Motor neuron (in vitro differentiated cells): ENCODE measurements at regions not wholly inside any gene's neighbourhood (a gene's known extent, or its start where the extent isn't known, plus 50 kb on each side); places are given as distances from the start of the nearest gene placed in this dataset.
A peak's percentile ranks its signal among the peaks of the same experiment; 100 is the strongest.

ENCODE experiments used
- ATAC-seq, 8 experiments: fragments of 200-7000 bp; cut with Tn5 transposase; replicated peaks in 6 of 8; 2 replicates each; pipeline ENCODE4 v1.8.0; 2021; ENCODE audit warnings: mild to moderate bottlenecking in 8 of 8, moderate library complexity in 8 of 8
- H3K27ac ChIP-seq, 2 donors: fragments of 250-450 bp; sonication (Bioruptor Pico); 2 replicates each; pipeline ENCODE4 v1.9.0; 2021; ENCODE audit warnings: antibody characterized with exemption in 2 of 2, mild to moderate bottlenecking in 2 of 2, moderate library complexity in 1 of 2
- H3K4me1 ChIP-seq, 2 donors: fragments of 250-450 bp; sonication (Bioruptor Pico); replicated peaks in 1 of 2; 2 replicates each; pipeline ENCODE4 v1.6.1; 2021; ENCODE audit warnings: antibody characterized with exemption in 2 of 2, mild to moderate bottlenecking in 2 of 2, moderate library complexity in 1 of 2
- H3K4me3 ChIP-seq, 5 donors: fragments of 250-450 bp; sonication (Bioruptor Pico); 2 replicates each; pipeline ENCODE4 v1.9.0; 2021; ENCODE audit warnings: antibody characterized with exemption in 5 of 5, mild to moderate bottlenecking in 5 of 5, moderate library complexity in 4 of 5
- WGBS, 10 experiments: fragments of 450-650 bp; shearing (Covaris generic); methylation state at CpG; one replicate each; pipeline ENCODE4 v1.0.0; 2022; 5-methylcytosine and 5-hydroxymethylcytosine counted together
- in situ Hi-C, 9 experiments: fragments of 400-800 bp; cut with MboI; loops; one replicate each; pipeline ENCODE4 v1.15.0; 2021; ENCODE audit warnings: low sequenced_read_pairs in 9 of 9, low pct_unique_long_range_greater_than_20kb in 2 of 9; ENCODE audit not compliant: unreplicated experiment in 9 of 9

- peak in 7 of 8 experiments; percentile 53 to 70 (median 69) for ATAC-seq
- no peak overlapping the region for H3K27ac ChIP-seq
- H3K4me3 ChIP-seq = no peak overlapping the region
- 10 to 80% (median 58%) methylated on average over 2 to 9 of the region's 9 CpGs; no CpG with 5 or more reads in 1 of the 10 experiments for WGBS, 10 experiments
- peaks cover 14 to 24% of the 10 kb centered on the region in 2 donors for H3K4me1 ChIP-seq
- in situ Hi-C loops = no loop called here
Measured at GRCh38 chr9:82558855-82559630, 503.9 kb downstream of the RASEF start.

GRCh38 chr9:82560036-82560435, 502.9 kb downstream of the RASEF start:
- 56 to 100% (median 100%) methylated on average over 1 of the region's 1 CpG; no CpG with 5 or more reads in 4 of the 10 experiments for WGBS, 10 experiments
- Histone ChIP-seq H3K27ac (no peak overlapping the region), H3K4me3 (no peak overlapping the region), H3K4me1 (peaks cover 15 to 26% of the 10 kb centered on the region in 2 donors)
- ATAC-seq = no peak
- in situ Hi-C loops = no loop called here

GRCh38 chr9:82560457-82560904, 502.5 kb downstream of the RASEF start:
- peaks cover 19 to 30% of the 10 kb centered on the region in 2 donors for H3K4me1 ChIP-seq
- H3K4me3 ChIP-seq = no peak overlapping the region
- in situ Hi-C loops = no loop called here
- no peak overlapping the region for H3K27ac ChIP-seq
- peak in 1 of 8 experiments; percentile 47 for ATAC-seq
- 41 to 100% (median 100%) methylated on average over 1 to 7 of the region's 9 CpGs; no CpG with 5 or more reads in 3 of the 10 experiments for WGBS, 10 experiments

GRCh38 chr9:82563094-82563493, 499.8 kb downstream of the RASEF start:
- no peak overlapping the region for H3K27ac ChIP-seq
- H3K4me3 ChIP-seq = no peak overlapping the region
- peaks cover 21 to 45% of the 10 kb centered on the region in 2 donors for H3K4me1 ChIP-seq
- in situ Hi-C loops = no loop called here
- WGBS, 10 experiments = 0 to 100% (median 67%) methylated on average over 1 to 2 of the region's 2 CpGs; no CpG with 5 or more reads in 3 of the 10 experiments
- ATAC-seq = no peak

- ATAC-seq = no peak
- Histone ChIP-seq H3K4me1 (peaks cover 21 to 46% of the 10 kb centered on the region in 2 donors), H3K27ac (no peak overlapping the region), H3K4me3 (no peak overlapping the region)
- WGBS, 10 experiments = 0 to 100% (median 77%) methylated on average over 1 to 2 of the region's 2 CpGs
- in situ Hi-C loops = no loop called here
Measured at GRCh38 chr9:82563841-82564240, 499.1 kb downstream of the RASEF start.

- peaks cover 7 to 34% of the 10 kb centered on the region in 2 donors for H3K4me1 ChIP-seq
- H3K4me3 ChIP-seq = no peak overlapping the region
- in situ Hi-C loops = no loop called here
- no peak overlapping the region for H3K27ac ChIP-seq
- ATAC-seq = peak in 5 of 8 experiments; percentile 69 to 92 (median 90)
- WGBS, 10 experiments = 3 to 86% (median 39%) methylated on average over 1 to 6 of the region's 6 CpGs; no CpG with 5 or more reads in 1 of the 10 experiments
Measured at GRCh38 chr9:82565188-82565969, 497.6 kb downstream of the RASEF start.

GRCh38 chr9:82567953-82568352, 495.0 kb downstream of the RASEF start:
- Histone ChIP-seq H3K27ac (no peak overlapping the region), H3K4me1 (peaks cover 7 to 27% of the 10 kb centered on the region in 2 donors), H3K4me3 (no peak overlapping the region)
- WGBS, 10 experiments = 51 to 100% (median 74%) methylated on average over 1 to 3 of the region's 3 CpGs; no CpG with 5 or more reads in 1 of the 10 experiments
- ATAC-seq = peak in 5 of 8 experiments; percentile 13 to 73 (median 59)
- in situ Hi-C loops = no loop called here

GRCh38 chr9:82570226-82570625, 492.7 kb downstream of the RASEF start:
- peaks cover 4 to 22% of the 10 kb centered on the region in 2 donors for H3K4me1 ChIP-seq
- no peak for ATAC-seq
- no peak overlapping the region for H3K4me3 ChIP-seq
- no peak overlapping the region for H3K27ac ChIP-seq
- in situ Hi-C loops = no loop called here

GRCh38 chr9:82571540-82571939, 491.4 kb downstream of the RASEF start:
- in situ Hi-C loops = no loop called here
- no peak for ATAC-seq
- Histone ChIP-seq H3K4me1 (peaks cover 0 to 10% of the 10 kb centered on the region in 2 donors), H3K4me3 (no peak overlapping the region), H3K27ac (no peak overlapping the region)

GRCh38 chr9:82572146-82572545, 490.8 kb downstream of the RASEF start:
- Histone ChIP-seq H3K4me3 (no peak overlapping the region), H3K4me1 (peaks cover 0 to 10% of the 10 kb centered on the region in 2 donors), H3K27ac (no peak overlapping the region)
- WGBS, 10 experiments = 0 to 100% (median 50%) methylated on average over 1 to 2 of the region's 2 CpGs; no CpG with 5 or more reads in 2 of the 10 experiments
- in situ Hi-C loops = no loop called here
- ATAC-seq = no peak

- in situ Hi-C loops = no loop called here
- no peak for ATAC-seq
- H3K27ac ChIP-seq = no peak overlapping the region
- H3K4me3 ChIP-seq = no peak overlapping the region
- H3K4me1 ChIP-seq = no peaks in the 10 kb centered on the region
Measured at GRCh38 chr9:82574911-82575310, 488.0 kb downstream of the RASEF start.

- Histone ChIP-seq H3K27ac (no peak overlapping the region), H3K4me3 (no peak overlapping the region), H3K4me1 (peaks cover 7 to 10% of the 10 kb centered on the region in 2 donors)
- ATAC-seq = no peak
- in situ Hi-C loops = no loop called here
- WGBS, 10 experiments = 8 to 92% (median 71%) methylated on average over 1 to 2 of the region's 2 CpGs; no CpG with 5 or more reads in 3 of the 10 experiments
Measured at GRCh38 chr9:82580921-82581320, 482.0 kb downstream of the RASEF start.

- in situ Hi-C loops = no loop called here
- 0 to 100% (median 67%) methylated on average over 1 of the region's 1 CpG; no CpG with 5 or more reads in 1 of the 10 experiments for WGBS, 10 experiments
- H3K4me1 ChIP-seq = peaks cover 7 to 10% of the 10 kb centered on the region in 2 donors
- no peak overlapping the region for H3K27ac ChIP-seq
- no peak for ATAC-seq
- H3K4me3 ChIP-seq = no peak overlapping the region
Measured at GRCh38 chr9:82581516-82581915, 481.4 kb downstream of the RASEF start.
